COR-L47 (cell line): ENCODE measurements at regions not wholly inside any gene's neighbourhood (a gene's known extent, or its start where the extent isn't known, plus 50 kb on each side); places are given as distances from the start of the nearest gene placed in this dataset.
"Not testable (repeated sequence)": the region's sequence is repeated elsewhere in the genome, so short reads cannot be mapped to it uniquely, and the experiment has no call there.

ENCODE experiments used
- DNase-seq: peaks from one replicate; lab custom pipeline; 2025; lab: John Stamatoyannopoulos, UW

DNA sequence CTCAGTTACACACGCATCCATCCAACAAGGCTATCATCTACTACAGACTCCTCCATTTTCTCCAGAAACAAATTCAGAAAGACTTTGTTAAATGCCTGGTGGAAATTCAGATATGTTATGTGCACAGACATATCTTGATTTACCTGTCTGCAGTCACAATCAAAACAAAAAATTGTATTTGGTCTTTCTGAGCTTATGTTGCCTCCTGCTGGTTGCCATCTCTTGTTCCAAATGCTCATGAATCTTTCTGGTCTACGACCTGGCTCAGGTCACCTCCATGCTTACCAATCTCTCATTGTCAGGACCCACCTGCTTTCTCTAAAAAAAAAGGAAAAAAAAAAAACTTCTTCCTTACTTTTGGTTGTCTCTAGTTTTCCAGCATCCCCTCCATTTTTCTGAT lies 169.2 kb upstream of the PLXNC1 start:
- no peak for DNase-seq

DNA sequence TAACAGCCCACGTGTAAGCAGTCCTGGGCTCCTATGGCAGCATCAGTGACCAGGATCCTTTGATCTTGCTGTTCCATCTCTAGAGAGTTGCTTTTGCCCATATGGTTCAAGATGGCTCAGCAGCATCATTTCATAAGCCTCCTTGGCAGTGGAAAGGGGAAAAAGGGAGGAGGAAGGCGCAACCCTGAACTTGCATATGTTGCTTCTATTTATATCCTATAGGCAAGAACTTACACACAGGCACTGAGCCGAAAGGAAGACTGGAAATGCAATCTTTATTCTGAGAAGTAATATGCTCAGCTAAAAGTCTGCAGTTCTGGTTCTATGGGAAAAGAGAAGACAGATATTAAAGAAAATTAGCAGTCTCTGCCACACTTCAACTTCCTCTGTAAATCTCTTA lies 167.7 kb upstream of the PLXNC1 start:
- DNase-seq, result no peak

DNA sequence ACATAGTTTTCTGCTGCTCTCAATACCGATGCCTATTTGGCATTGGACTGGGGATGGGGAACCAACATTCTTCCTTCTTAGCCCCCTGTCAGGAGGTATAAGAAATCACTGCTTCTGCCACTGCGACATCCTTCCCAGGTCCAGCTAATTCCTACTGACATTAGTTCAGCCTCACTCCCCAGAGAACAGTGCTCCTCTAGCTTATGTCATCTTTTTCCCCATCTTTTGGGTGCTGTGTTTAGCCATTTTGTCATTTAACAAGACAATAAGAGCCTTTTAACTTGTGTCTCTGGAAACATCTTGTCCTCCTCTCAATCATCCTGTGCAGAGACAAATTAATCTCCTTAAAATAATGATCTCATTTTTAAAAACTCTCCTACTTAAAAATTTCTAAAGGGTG lies 167.0 kb upstream of the PLXNC1 start:
- DNase-seq, result no peak

DNA sequence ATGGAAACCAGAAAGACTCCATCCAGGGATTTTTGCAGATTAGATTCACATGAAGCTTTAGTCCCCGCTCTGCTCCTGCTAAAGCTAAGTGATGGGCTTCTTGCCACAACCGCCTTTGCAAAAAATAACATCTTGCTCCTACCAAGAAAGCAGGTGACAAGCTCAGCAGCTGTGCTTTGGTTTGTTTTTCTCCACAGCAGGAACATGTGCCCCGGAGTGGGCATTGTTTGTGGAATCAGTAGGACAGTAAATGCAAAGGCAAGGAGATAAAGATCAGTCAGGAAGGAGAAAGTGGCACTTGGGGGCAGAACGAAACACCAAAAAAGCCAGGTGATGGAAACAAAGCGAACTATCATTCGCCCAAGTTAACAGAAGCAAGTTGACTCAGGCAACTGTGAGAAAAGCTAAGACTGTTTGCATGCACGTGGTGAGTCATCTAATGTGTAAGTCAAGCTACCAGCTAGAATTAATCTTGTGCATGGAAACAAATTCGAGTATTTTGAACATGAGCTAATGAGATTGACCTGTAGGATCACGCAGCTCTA lies 165.5 kb upstream of the PLXNC1 start:
- DNase-seq, result peak; percentile 91

DNA sequence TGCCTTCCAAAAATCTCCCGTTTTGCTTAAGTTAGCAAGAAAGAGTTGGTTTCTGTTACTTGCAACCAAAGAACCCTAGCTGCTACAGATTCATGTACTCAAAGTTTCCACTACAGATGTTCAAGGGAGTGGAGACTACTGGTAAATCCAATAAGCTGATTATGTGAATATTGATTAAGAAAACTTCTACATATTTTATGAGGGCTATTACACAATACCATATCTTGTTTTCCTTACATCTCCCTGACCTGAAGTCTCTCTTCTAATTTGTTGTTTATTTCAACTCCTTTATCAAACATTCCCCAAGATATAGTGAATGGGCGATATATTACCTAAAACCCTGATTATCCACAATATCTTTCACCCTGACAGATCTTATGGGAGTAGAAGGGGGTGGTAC lies 164.4 kb upstream of the PLXNC1 start:
- no peak for DNase-seq

DNA sequence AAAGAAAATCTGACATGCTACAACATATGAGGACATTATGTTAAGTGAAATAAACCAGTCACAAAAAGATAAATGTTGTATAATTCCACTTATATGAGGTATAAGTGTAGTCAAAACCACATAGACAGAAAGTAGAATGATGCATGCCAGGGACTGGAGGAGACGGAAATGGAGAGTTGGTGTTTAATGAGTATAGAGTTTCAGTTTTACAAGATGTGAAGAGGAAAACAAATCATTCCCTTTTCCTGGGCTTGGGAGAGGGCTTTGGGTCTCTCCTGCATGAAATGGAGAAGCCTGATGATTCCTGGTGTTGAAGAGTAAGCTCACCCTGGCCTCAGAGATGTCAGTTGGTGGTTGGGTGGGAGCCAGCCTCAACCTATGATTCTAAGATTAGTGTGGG lies 158.4 kb upstream of the PLXNC1 start:
- DNase-seq, result no peak

DNA sequence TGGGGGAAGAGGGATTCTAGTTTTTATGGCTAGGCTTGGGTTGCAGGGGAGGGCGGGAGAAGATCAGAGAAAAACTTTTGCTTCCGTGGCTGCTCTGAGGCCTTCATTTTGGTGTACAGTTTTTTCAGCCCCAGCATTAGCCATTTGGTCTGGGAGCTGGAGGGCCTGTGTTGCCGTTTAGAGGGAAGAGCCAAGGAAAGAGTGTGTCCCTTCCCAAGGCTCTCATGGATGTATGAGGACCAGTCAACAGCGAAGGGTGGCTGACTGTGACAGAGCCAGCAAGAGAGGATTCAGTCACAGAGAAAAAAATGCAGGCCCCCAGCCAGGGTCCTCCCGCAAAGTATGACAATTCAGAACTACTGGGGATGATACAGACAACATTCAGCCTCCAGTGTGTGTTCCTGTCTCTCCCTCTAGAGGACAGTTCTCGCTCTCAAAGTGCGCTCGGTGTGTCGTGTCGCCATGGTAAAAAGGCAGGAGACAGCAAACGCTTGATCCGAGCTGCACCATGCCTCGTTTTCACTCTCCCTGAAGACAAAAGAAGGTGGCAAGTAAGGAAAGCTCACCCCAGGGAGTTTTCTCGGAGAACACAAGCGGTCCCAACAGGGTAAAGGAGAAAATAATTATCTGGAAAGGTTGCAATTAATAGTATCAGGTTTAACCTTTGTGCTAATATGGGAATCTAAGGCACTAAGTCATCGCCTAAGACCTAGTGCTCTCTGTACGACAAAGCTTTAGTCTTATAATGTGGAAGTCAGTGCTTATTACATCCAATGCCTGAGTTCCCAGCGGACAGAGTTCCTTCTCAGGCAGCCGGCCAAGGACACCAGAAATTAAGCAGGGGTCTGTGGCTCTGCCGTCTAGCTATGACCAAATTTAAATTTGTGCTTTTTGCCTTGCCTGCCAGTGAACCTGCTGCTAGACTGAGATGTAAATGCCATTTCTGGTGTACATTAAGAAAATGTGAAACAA lies 157.3 kb upstream of the PLXNC1 start:
- DNase-seq, result no peak

DNA sequence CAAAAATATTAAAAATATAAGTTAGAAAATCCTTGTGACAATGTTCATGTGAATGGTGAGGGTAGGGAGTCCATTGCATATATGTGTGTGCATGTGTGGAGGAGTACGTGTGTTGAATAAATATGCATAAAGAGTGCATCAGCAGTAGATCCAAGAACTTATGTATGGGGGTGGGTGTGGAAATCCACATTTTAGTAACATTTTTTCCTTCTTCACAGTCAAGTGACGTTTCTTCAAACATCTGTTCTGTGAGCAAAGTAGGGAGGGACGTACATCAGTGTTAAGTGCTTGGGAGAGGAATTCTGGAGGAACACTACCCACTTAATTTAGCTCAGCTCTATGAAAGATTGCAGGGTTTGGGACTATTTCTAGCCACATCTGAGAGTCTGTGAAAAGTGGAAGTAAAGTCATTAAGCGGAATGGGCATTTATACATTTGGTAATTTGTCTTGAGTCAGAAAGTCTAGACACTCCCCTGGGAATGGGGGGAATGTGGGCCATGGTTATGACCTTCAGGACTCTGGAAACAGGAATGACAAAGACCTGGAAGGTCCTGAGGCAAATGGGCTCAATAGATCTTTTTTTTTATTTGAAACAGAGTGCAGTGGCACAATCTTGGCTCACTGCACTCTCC lies 156.4 kb upstream of the PLXNC1 start:
- no peak for DNase-seq

DNA sequence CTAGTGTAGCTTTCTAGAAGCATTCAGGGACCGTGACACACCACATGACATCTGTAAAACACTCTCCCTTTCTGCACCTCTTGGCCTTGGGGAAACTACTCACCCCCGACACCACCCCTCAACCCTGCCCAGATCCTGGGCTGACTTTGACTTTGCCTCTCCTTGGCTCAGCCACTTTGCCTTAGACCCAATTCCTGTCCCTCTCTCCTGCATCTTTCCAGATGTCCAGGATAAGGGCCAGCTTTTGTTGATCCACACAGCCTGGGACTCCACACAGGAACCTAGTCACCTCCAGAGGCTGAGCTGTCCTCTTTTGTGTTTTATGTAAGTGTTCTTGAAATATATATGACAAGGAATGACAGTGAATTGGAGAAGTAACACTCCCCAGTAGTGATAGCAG lies 153.7 kb upstream of the PLXNC1 start:
- DNase-seq, result no peak

DNA sequence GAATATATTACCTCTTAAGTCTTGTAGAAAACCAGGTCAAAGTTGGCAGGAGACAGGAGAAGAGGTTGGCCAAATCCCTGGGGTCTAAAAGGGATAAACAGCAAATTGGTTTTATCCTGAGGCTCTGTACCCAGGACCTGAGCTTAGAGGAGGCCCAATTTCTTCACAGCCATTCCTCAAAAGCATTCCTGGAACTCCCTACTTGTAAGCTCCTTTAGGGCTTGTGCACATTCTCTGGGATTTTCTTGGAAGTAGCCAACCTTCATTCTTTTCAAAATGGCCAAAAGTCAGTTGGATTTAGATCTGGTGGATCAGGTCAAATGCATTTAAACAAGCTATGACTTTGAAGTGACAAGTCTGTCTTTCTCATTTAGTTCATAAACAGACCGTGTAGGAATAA lies 152.1 kb upstream of the PLXNC1 start:
- DNase-seq, result no peak

DNA sequence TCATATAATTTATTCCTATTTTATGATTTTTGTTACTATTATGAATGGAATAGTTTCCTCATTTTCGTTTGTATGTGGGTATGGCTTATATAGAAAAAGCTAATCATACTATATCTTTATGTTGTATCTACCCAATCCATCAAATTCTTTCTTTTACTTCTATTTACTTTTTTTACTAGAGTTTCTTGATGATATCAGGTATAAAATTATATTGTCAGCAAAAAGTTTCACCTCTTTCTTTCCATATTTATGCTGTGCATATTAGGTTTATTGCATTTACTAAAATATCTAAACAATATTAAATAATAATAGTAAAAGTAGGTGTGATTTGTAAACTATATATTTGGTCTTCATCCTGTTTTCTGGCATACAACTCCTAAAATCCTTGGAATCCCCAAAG lies 146.7 kb upstream of the PLXNC1 start:
- DNase-seq, result no peak

DNA sequence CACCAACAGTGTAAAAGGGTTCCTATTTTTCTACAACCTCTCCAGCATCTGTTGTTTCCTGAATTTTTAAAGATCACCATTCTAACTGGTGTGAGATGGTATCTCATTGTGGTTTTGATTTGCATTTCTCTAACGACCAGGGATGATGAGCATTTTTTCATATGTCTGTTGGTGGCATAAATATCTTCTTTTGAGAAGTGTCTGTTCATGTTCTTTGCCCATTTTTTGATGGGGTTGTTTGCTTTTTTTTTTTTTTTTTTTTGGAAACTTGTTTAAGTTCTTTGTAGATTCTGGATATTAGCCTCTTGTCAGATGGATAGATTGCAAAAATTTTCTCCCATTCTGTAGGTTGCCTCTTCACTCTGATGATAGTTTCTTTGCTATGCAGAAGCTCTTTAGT lies 145.5 kb upstream of the PLXNC1 start:
- DNase-seq, result not testable (repeated sequence)

DNA sequence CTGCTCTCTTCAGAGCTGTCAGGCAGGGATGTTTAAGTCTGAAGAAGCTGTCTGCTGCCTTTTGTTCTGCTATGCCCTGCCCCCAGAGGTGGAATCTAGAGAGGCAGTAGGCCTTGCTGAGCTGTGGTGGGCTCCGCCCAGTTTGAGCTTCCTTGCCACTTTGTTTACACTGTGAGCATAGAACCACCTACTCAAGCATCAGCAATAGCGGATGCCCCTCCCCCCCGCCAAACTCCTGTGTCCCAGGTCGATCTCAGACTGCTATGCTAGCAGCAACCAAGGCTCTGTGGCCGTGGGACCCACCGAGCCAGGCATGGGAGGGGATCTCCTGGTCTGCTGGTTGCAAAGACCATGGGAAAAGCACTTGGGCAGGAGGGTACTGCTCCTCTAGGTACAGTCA lies 140.5 kb upstream of the PLXNC1 start:
- DNase-seq, result not testable (repeated sequence)

DNA sequence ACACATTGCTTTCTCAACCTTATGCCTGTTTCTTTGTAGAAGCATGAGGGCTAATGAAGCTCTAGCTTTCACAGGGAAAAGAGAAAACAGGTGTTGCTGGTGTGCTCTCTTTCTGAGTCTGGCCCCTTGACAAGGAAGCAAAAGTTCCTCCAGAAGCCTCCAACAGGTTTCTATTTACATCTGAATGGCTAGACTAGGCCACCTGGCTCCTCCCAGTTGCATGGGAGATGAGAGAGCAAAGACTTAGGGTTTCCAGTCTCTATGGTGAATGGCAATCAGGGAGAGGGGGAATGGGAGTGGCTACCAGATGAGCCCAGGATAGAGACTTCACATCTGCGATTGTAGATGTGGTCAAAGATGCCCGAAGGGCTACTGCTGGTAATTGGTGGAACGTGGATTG lies 138.1 kb upstream of the PLXNC1 start:
- DNase-seq, result no peak

DNA sequence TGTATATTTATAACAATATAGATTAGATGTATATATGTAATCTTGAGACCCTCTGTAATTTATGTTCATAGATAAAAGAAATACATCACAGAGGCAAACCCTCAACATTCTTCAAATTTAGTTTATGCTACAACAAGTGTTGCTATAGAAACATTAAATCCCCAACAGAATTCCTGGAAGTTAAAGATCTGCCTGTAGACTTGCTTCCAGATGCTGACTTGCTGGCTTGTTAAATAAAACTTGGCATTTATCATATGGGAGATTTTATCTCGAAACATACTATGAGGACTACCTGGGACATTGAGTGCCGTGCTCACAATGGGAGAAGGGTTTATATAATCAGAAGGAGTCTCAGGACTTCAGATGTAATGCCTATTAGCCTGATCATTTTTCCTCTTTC lies 136.3 kb upstream of the PLXNC1 start:
- no peak for DNase-seq

DNA sequence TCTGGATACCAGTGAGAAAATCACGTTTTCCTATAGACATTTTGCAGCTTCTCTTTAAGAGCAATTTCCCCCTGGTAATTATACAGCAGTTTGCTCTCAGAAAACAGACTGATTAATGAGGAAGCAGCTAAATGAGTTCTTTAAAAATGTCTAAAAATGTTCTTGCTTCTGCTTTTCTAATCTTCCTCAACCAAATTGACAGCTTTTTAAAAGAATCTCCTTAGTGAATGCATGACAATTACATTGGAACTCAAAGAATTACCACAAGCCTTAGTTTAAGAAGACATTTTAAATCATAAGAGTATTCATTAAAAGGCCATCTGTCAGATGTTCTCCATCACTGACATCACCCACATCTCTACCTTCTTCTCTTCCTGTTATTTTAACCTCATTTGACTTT lies 135.8 kb upstream of the PLXNC1 start:
- DNase-seq, result no peak

DNA sequence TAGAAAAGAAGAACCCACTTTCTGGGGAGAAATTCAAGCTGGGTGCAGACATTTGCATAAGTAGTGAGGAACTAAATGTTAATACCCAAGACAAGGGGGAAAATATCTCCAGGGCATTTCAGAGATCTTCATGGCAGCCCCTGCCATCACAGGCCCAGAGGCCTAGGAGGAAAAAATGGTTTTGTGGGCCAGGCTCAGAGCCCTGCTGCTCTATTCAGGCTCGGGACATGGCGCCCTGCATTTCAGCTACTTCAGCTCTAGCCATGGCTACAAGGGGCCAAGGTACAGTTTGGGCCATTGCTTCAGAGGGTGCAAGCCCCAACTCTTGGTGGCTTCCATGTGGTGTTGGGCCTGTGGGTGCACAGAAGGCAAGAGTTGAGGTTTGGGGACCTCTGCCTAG lies 131.1 kb upstream of the PLXNC1 start:
- not testable (repeated sequence) for DNase-seq

DNA sequence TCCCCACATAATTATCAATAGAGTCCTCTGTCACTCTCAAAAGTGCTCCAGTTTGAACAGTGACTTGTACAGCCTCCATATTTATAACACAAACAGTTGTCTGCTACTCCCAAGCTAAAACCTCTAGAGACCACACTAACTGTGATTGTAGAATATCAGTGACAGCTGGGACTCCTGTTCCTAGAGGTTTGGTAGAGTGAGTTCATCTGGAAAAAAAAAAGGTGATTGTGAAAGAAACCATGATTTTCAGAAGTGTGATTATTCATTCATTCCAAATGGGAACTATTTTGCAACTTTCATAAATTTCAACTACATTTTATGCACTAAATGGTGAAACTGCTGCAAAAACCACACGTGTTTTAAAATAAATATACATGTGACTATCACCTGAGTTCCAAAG lies 128.0 kb upstream of the PLXNC1 start:
- no peak for DNase-seq

DNA sequence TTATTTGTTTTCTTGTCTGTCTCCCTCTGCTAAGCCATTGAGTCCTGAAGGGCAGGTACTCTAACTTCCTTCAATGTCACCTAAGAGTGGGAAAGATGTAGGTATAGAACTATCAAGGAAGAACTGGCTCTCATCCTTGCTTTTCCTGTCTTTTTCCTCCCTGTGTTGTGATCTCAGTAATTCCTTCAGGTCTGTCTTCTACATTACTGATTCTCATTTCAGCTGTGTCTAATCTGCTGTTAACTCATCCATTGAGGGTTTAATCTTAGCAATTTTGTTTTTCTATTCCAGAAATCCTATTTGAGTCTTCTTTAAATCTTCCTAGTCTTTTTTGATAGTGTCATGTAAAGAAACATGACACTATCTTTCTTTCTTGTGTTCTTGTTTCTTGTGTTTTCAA lies 124.5 kb upstream of the PLXNC1 start:
- no peak for DNase-seq

DNA sequence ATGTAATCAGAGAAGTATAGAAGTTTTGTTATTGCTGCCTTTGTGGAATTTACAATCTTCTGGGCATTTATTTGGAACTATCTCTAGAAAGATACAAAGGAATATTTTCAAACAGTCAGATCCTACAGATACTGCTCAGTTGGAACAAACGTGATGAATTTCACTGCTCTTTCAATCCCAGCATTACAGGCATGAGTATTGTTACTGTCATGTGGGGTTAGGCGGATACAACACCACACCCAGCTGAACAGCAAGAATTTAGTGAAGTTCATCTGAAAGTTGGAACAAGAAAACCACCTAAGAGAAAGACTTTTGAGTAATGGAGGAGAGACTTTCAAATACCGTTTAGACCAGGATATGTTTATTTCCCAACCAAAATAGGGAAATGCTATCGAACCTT lies 123.3 kb upstream of the PLXNC1 start:
- DNase-seq, result no peak

DNA sequence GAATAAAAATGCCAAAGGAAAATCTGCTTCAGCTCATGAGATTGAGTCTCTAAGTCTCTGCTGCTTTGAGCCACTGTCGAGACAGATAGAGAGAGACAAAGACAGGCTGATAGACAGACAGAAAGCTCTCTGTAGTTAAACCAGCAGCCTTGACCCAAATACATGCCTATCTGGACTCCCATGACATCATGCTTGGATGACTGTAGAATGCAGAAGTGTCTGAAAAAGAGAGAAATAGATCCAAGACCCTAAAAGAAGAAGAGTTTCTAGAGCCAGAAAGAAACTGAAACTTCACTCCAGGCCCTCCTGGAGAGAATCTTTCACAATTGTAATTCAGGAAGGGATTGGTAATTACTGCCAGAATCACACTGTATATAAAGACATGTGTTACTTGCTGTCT lies 122.6 kb upstream of the PLXNC1 start:
- DNase-seq, result no peak

DNA sequence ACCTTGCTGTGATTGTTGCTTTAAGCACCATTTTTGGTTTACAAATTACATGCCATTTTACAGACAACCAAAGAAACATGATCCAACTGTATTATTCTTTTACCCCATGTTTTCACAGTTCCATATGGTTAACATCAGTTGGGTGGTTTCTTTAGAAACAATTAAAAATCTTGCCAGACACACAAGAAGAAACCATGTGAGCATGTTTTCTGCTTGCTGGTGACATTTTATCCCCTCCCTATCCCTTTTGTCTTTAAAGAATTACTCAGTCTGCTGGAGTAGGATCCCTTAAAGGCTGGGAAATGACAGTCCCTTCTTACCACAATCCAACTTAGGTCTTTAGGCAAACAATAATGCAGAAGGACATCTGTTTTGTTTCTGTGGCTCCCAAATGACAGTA lies 121.8 kb upstream of the PLXNC1 start:
- DNase-seq, result no peak

DNA sequence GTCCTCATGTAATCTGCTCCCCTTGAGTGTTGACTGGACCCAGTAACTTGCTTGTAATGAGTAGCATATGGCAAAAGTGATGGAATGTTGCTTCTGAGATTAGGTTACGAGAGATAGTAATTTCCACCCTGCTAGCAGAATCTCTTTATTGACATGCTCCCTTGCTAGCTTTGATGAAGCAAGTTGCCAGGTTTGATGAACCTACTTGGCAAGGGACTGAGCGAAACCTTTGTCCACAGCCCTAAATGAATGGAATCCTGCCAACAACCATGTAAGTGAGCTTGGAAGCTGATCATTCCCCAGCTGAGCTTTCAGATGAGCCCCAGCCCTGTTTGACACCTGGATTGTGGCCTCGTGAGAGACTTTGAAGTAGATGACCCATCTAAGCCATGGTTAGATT lies 120.8 kb upstream of the PLXNC1 start:
- DNase-seq, result no peak
